Ramos (cell line): ENCODE measurements at regions not wholly inside any gene's neighbourhood (a gene's known extent, or its start where the extent isn't known, plus 50 kb on each side); places are given as distances from the start of the nearest gene placed in this dataset.
"Not testable (repeated sequence)": the region's sequence is repeated elsewhere in the genome, so short reads cannot be mapped to it uniquely, and the experiment has no call there.

Experiments
- in situ Hi-C: fragments of 300-500 bp; cut with MboI; formaldehyde crosslinking; loops from one replicate; pipeline ENCODE4 v1.14.3; 2022; ENCODE audit warnings: low sequenced_read_pairs; ENCODE audit not compliant: unreplicated experiment

DNA sequence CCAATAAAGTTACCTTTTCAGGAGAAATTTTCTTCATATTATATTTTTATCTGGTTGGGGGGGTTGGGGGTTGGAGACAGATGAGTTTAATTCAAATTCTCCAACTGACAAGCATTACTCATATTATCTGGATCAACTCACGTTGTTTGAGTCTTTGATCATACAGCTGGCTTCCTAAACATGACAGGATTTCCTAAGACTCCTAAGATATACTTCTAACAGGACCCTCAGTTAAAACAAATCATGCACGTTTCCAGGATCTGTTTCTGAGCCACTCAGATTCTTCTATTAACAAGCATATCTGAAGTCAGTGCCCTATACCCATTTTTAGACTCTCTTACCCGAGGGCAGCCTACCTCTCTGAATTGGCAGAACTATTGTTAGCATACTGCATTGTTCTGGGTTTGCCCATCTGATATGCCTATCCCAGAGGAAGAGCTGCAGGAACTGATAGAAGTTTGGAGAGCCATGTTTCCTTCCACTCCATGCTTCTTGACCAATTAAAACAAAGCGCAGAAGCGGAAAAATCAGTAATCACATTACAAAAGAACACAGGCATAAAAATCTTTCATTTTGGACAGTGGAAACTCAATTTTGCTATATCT is 653.9 kb downstream of the LTN1 start:
- in situ Hi-C loops: no loop called here

GRCh38 chr21:28337315-28337714 is 655.4 kb downstream of the LTN1 start:
- in situ Hi-C loops: no loop called here

GRCh38 chr21:28336314-28336713 is 656.4 kb downstream of the LTN1 start:
- in situ Hi-C loops: no loop called here

- in situ Hi-C loops: no loop called here
These were observed 658.3 kb downstream of the LTN1 start for GRCh38 chr21:28334407-28334806.

DNA sequence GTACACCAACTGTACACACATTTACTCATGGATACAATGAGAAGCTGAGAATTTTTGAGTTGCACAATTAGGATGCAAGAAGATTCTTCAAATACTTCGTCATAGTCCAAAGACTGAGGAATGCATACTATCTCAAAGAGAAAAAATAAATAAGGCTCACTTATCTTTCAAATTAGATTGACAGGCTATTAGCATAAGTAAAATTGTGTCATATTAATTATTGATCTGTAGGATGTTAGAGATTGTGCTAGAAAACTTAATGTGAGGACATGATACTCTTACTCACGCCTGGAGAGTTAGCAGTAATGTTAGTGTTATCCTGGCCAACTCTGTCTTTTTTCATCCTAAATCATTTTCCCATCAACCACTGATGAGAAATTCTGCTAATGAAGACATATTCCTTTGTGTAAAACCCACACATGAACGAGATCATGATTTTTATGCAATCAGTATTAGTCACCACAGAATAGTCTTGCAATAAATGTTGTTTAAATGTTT is 659.0 kb downstream of the LTN1 start:
- in situ Hi-C loops: no loop called here

- in situ Hi-C loops: no loop called here
These were observed 659.9 kb downstream of the LTN1 start for GRCh38 chr21:28332796-28333195.

- in situ Hi-C loops: no loop called here
These were observed 667.1 kb downstream of the LTN1 start for GRCh38 chr21:28325618-28326017.

DNA sequence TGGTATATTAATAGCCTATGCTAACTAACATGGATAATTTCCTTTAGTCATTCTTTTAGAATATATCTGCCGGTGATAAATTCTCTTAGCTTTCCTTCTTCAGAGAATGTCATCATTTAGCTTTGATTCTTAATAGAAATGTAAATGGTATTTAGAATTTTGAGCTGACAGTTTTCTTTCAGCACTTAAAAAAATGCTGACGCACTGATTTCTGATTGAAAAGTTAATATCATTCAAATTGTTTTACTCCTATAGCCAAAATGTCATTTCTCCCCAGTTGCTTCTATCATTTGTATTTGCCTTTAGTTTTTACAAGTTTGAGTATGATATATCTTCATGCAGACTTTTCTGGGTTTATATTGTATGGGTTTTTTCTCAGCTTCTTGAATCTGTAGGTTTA is 668.0 kb downstream of the LTN1 start:
- in situ Hi-C loops: no loop called here

DNA sequence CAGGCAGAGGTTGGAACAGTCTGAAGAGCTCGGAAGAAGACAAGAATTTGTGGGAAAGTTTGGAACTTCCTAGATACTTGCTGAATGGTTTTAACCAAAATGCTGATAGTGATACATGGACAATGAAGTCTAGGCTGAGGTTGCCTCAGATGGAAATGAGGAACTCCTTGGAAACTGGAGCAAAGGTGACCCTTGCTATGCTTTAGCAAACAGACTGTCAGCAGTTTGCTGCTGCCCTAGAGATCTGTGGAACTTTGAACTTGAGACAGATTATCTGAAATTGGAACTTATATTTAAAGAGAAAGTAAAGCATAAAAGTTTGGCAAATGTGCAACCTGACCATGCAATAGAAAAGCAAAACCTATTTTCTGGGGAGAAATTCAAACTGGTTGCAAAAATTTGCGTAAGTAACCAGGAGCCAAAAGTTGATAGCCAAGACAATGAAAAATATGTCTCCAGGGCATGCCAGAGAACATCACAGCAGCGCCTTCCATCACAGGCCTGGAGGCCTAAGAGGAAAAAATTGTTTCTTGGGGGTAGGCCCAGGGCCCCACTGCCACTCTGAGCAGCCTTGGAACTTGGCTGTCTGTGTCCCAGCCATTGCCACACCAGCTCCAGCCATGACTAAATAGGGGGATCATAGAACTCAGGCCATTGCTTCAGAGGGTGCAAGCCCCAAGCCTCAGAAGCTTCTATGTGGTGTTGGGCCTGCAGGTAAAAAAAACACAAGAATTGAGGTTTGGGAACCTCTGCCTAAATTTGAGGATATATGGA is 675.3 kb downstream of the LTN1 start:
- in situ Hi-C loops: no loop called here

GRCh38 chr21:28311411-28312190 is 681.1 kb downstream of the LTN1 start:
- in situ Hi-C loops: no loop called here

DNA sequence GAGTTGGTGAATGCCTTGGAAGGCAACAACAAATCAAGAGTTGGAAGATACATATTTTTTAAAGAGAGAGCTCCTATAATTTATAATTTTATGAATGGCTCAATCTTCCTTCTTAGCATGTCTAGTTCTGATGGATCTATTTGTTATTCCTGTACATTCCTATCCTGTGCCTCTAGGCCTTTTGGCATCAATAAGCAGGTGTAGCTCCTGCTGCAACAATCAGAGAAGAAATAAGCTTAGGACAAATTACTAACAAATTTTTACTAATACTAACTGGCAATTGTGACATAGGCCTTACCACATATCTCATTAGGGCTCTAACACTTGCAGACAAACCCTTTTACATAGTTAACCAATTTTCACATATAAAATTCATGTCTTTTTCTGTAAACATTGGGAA is 682.0 kb downstream of the LTN1 start:
- in situ Hi-C loops: no loop called here

DNA sequence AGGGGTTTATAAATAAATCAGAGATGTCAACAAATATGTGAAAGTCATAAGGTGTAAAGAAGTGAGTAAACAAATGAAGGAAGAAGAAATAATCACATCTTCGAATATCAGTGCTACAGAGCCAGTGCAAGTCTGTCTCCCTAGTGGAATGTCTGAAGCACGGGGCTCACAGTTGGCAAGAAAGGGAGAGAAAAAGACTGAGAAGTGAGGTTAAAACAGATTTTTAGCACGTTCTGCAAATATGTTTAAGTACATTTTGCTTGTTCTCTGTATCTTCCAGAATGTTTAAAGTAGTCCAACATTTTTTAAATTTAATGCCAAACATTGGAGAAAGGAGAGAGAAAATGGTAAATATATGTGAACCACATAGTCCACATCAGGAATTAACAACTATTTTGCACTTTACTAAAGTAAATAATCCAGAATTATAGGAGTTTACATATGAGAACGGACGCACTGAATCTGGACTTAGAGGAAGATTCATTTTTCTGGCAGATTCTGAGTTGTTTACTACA is 682.4 kb downstream of the LTN1 start:
- in situ Hi-C loops: no loop called here

GRCh38 chr21:28309596-28309995 is 683.1 kb downstream of the LTN1 start:
- in situ Hi-C loops: no loop called here

- in situ Hi-C loops: no loop called here
These were observed 684.2 kb downstream of the LTN1 start for GRCh38 chr21:28308516-28308915.

- in situ Hi-C loops: no loop called here
These were observed 692.7 kb downstream of the LTN1 start for GRCh38 chr21:28299946-28300345.

DNA sequence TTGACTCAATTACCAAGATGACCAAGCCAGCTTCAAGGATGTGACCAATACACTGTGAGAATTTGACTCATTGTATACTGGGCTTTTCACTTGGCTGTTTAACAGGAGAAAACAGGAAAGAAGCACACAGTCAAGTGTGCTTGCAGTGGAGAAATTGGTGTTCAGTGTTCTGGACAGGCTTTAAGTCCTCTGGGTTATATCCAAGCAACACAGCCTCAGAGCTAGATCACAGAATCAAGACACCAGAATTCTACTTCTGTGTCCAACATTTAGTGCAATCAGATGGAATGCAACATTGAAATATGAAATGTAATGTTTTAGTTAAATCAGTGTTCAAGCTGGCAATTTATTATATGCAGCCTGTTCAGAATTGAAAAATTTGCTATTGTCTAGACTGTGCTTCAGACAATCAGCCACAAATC is 694.4 kb downstream of the LTN1 start:
- in situ Hi-C loops: no loop called here

GRCh38 chr21:28294051-28294450 is 698.6 kb downstream of the LTN1 start:
- in situ Hi-C loops: no loop called here

GRCh38 chr21:28283641-28284490 is 708.8 kb downstream of the LTN1 start:
- in situ Hi-C loops: no loop called here

- in situ Hi-C loops: no loop called here
These were observed 709.8 kb downstream of the LTN1 start for GRCh38 chr21:28282833-28283232.

- in situ Hi-C loops: not testable (repeated sequence)
These were observed 711.3 kb downstream of the LTN1 start for GRCh38 chr21:28281357-28281756.
